ENCODE measurements at regions not wholly inside any gene's neighbourhood (a gene's known extent, or its start where the extent isn't known, plus 50 kb on each side); places are given as distances from the start of the nearest gene placed in this dataset.

GRCh38 chr5:125429498-125429897 lies 683.1 kb upstream of the ZNF608 start:
- H3K36me3 Mint-ChIP-seq (ENCODE audit: low read depth) = no peaks in the 10 kb centered on the region
- Histone ChIP-seq H3K4me3 (ENCODE audit: low read length) (no peak overlapping the region), H3K9ac (ENCODE audit: extremely low read depth, low read length, poor library complexity, severe bottlenecking) (no peak overlapping the region), H3K27ac (ENCODE audit: low read depth, low read length) (no peak overlapping the region), H3K9me3 (ENCODE audit: control insufficient read depth, low read length) (peaks cover 17% of the 10 kb centered on the region), H3K4me1 (ENCODE audit: control insufficient read depth, insufficient read depth, low read length) (no peaks in the 10 kb centered on the region), H3K36me3 (ENCODE audit: control insufficient read depth, insufficient read depth, low read length) (no peaks in the 10 kb centered on the region), H3K27me3 (ENCODE audit: control insufficient read depth, insufficient read depth, low read length, poor library complexity, severe bottlenecking) (no peaks in the 10 kb centered on the region)
- TF ChIP-seq CTCF (conservative IDR thresholded peaks at IDR 0.05) = no peak
- no peak overlapping the region for H3K27ac Mint-ChIP-seq
- no peak for DNase-seq
- no peak overlapping the region for H3K4me3 Mint-ChIP-seq
- WGBS, 2 experiments (ENCODE audit: insufficient coverage in 1 of 2, insufficient read length in 1 of 2) = 84 to 100% methylated on average over 1 of the region's 1 CpG
- peaks cover 10% of the 10 kb centered on the region for H3K4me1 Mint-ChIP-seq
- H3K9me3 Mint-ChIP-seq = peaks cover 8% of the 10 kb centered on the region
- peaks cover 2% of the 10 kb centered on the region for H3K27me3 Mint-ChIP-seq (ENCODE audit: insufficient read depth)

- Mint-ChIP-seq H3K9me3 (peaks cover 8% of the 10 kb centered on the region), H3K27ac (no peak overlapping the region), H3K36me3 (ENCODE audit: low read depth) (no peaks in the 10 kb centered on the region), H3K27me3 (ENCODE audit: insufficient read depth) (no peaks in the 10 kb centered on the region), H3K4me1 (no peaks in the 10 kb centered on the region), H3K4me3 (no peak overlapping the region)
- Histone ChIP-seq H3K36me3 (ENCODE audit: control insufficient read depth, insufficient read depth, low read length) (no peaks in the 10 kb centered on the region), H3K27ac (ENCODE audit: low read depth, low read length) (no peak overlapping the region), H3K4me3 (ENCODE audit: low read length) (peak overlapping the region; percentile 1), H3K9me3 (ENCODE audit: control insufficient read depth, low read length) (peaks cover 21% of the 10 kb centered on the region), H3K27me3 (ENCODE audit: control insufficient read depth, insufficient read depth, low read length, poor library complexity, severe bottlenecking) (no peaks in the 10 kb centered on the region), H3K4me1 (ENCODE audit: control insufficient read depth, insufficient read depth, low read length) (no peaks in the 10 kb centered on the region), H3K9ac (ENCODE audit: extremely low read depth, low read length, poor library complexity, severe bottlenecking) (no peak overlapping the region)
- WGBS, 2 experiments (ENCODE audit: insufficient coverage in 1 of 2, insufficient read length in 1 of 2) = 68 to 83% methylated on average over 1 to 2 of the region's 2 CpGs
- no peak for TF ChIP-seq CTCF (conservative IDR thresholded peaks at IDR 0.05)
- DNase-seq = no peak
Measured at GRCh38 chr5:125433457-125433856, 687.0 kb upstream of the ZNF608 start.

GRCh38 chr5:125439243-125439642 lies 692.8 kb upstream of the ZNF608 start:
- Mint-ChIP-seq H3K36me3 (ENCODE audit: low read depth) (peaks cover 5% of the 10 kb centered on the region), H3K4me1 (peaks cover 17% of the 10 kb centered on the region), H3K4me3 (no peak overlapping the region), H3K27me3 (ENCODE audit: insufficient read depth) (peaks cover 2% of the 10 kb centered on the region), H3K9me3 (peaks cover 15% of the 10 kb centered on the region), H3K27ac (no peak overlapping the region)
- Histone ChIP-seq H3K27me3 (ENCODE audit: control insufficient read depth, insufficient read depth, low read length, poor library complexity, severe bottlenecking) (no peaks in the 10 kb centered on the region), H3K9me3 (ENCODE audit: control insufficient read depth, low read length) (peaks cover 33% of the 10 kb centered on the region), H3K4me3 (ENCODE audit: low read length) (no peak overlapping the region), H3K4me1 (ENCODE audit: control insufficient read depth, insufficient read depth, low read length) (no peaks in the 10 kb centered on the region), H3K36me3 (ENCODE audit: control insufficient read depth, insufficient read depth, low read length) (no peaks in the 10 kb centered on the region), H3K27ac (ENCODE audit: low read depth, low read length) (no peak overlapping the region), H3K9ac (ENCODE audit: extremely low read depth, low read length, poor library complexity, severe bottlenecking) (no peak overlapping the region)
- no peak for DNase-seq
- TF ChIP-seq CTCF (conservative IDR thresholded peaks at IDR 0.05) = no peak
